Hepatocyte (in vitro differentiated cells): ENCODE measurements at regions not wholly inside any gene's neighbourhood (a gene's known extent, or its start where the extent isn't known, plus 50 kb on each side); places are given as distances from the start of the nearest gene placed in this dataset.

ENCODE experiments used
- DNase-seq: peaks from one replicate; pipeline ENCODE4 v3.0.0-alpha.2; 2016; ENCODE audit warnings: low spot score
- H2AFZ ChIP-seq: fragments of 200-600 bp; sonication (generic); 2 replicates; pipeline ENCODE4 v1.6.0; 2016; ENCODE audit warnings: antibody characterized with exemption, mild to moderate bottlenecking
- H3K27ac ChIP-seq: fragments of 200-600 bp; sonication (generic); 2 replicates; pipeline ENCODE4 v1.5.1; 2016; ENCODE audit warnings: mild to moderate bottlenecking
- H3K27me3 ChIP-seq: fragments of 200-600 bp; sonication (generic); 2 replicates; pipeline ENCODE4 v1.6.1; 2016
- H3K36me3 ChIP-seq: fragments of 200-600 bp; sonication (generic); replicated peaks from 2 replicates; pipeline ENCODE4 v1.5.1; 2016; ENCODE audit warnings: low read depth; ENCODE audit not compliant: insufficient read depth
- H3K4me1 ChIP-seq: fragments of 200-600 bp; sonication (generic); 2 replicates; pipeline ENCODE4 v1.5.1; 2016; ENCODE audit warnings: mild to moderate bottlenecking, moderate library complexity; ENCODE audit not compliant: insufficient read depth
- H3K4me2 ChIP-seq: fragments of 200-600 bp; sonication (generic); 2 replicates; pipeline ENCODE4 v1.6.0; 2016
- H3K4me3 ChIP-seq: fragments of 200-600 bp; sonication (generic); 2 replicates; pipeline ENCODE4 v1.5.1; 2016; ENCODE audit warnings: mild to moderate bottlenecking
- H3K79me2 ChIP-seq: fragments of 200-600 bp; sonication (generic); 2 replicates; pipeline ENCODE4 v1.6.0; 2017; ENCODE audit warnings: mild to moderate bottlenecking
- H3K9me2 ChIP-seq: fragments of 200-600 bp; sonication (generic); replicated peaks from 2 replicates; pipeline ENCODE4 v1.6.0; 2017; ENCODE audit warnings: mild to moderate bottlenecking; ENCODE audit not compliant: insufficient read depth
- H3K9me3 ChIP-seq: fragments of 200-600 bp; sonication (generic); 2 replicates; pipeline ENCODE4 v1.5.1; 2016; ENCODE audit warnings: low read depth, mild to moderate bottlenecking
- H4K20me1 ChIP-seq: fragments of 200-600 bp; sonication (generic); 2 replicates; pipeline ENCODE4 v1.6.0; 2016; ENCODE audit warnings: mild to moderate bottlenecking; ENCODE audit not compliant: insufficient read depth, poor library complexity, severe bottlenecking
- CTCF ChIP-seq: fragments of 200-600 bp; sonication (generic); IDR thresholded peaks from 2 replicates; pipeline ENCODE4 v1.5.1; 2016; ENCODE audit warnings: antibody characterized with exemption, mild to moderate bottlenecking; ENCODE audit not compliant: poor library complexity
- EZH2 ChIP-seq: fragments of 200-600 bp; sonication (generic); IDR thresholded peaks from 2 replicates; pipeline ENCODE4 v1.6.1; 2016; ENCODE audit warnings: antibody characterized with exemption, mild to moderate bottlenecking, borderline replicate concordance
- EZH2phosphoT487 ChIP-seq: fragments of 200-600 bp; sonication (generic); IDR thresholded peaks from one replicate; pipeline ENCODE4 v1.6.1; 2018; ENCODE audit warnings: antibody characterized with exemption, mild to moderate bottlenecking, low read depth, moderate library complexity; ENCODE audit not compliant: unreplicated experiment, severe bottlenecking
- WGBS: methylation state at CpG from one replicate; pipeline ENCODE4 v1.1.6; 2016; ENCODE audit warnings: low lambda C conversion rate; ENCODE audit errors: missing lambda C conversion rate; 5-methylcytosine and 5-hydroxymethylcytosine counted together

- Histone ChIP-seq H3K9me3 (no peaks in the 10 kb centered on the region), H3K4me3 (no peak overlapping the region), H3K9me2 (no peaks in the 10 kb centered on the region), H3K27me3 (no peaks in the 10 kb centered on the region), H3K27ac (no peak overlapping the region), H3K4me2 (no peak overlapping the region), H4K20me1 (no peaks in the 10 kb centered on the region), H3K36me3 (no peaks in the 10 kb centered on the region), H3K79me2 (no peaks in the 10 kb centered on the region), H3K4me1 (no peaks in the 10 kb centered on the region), H2AFZ (no peak overlapping the region)
- 84% methylated on average over 11 of the region's 14 CpGs for WGBS
- TF ChIP-seq CTCF (no peak), EZH2 (no peak)
- no peak for DNase-seq
These were observed 324.9 kb downstream of the UQCRFS1 start for GRCh38 chr19:28887920-28888618.

DNA sequence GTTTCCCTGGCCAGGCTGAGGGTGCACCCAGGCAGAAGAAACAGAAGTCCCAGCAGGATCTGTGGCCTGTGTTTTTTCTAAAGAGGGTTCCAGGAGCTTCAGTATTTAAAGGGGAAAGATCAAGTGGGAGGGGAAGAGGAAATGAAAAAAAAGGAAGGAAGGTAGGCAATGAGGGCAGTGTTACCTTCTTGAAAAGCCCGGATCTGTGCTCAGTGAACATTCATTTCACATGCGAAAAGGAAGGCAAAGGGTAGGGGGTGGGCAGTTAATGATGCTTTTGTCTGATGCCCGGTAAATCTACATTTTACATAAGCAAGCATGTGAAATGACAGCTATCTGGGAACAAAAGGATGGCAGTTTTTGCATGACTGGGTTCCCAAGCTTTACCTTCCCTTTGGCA lies 326.2 kb downstream of the UQCRFS1 start:
- WGBS = 52% methylated on average over 3 of the region's 3 CpGs
- Histone ChIP-seq H2AFZ (no peak overlapping the region), H3K9me2 (no peaks in the 10 kb centered on the region), H3K9me3 (no peaks in the 10 kb centered on the region), H4K20me1 (no peaks in the 10 kb centered on the region), H3K4me3 (no peak overlapping the region), H3K27me3 (no peaks in the 10 kb centered on the region), H3K79me2 (no peaks in the 10 kb centered on the region), H3K4me1 (no peaks in the 10 kb centered on the region), H3K27ac (no peak overlapping the region), H3K36me3 (no peaks in the 10 kb centered on the region), H3K4me2 (no peak overlapping the region)
- no peak for DNase-seq
- no peak for TF ChIP-seq CTCF
- no peak for TF ChIP-seq EZH2
- TF ChIP-seq EZH2phosphoT487 = no peak

GRCh38 chr19:28885965-28886364 lies 327.0 kb downstream of the UQCRFS1 start:
- H3K4me3 ChIP-seq = no peak overlapping the region
- no peak for DNase-seq
- no peaks in the 10 kb centered on the region for H3K36me3 ChIP-seq
- 58% methylated on average over 4 of the region's 4 CpGs for WGBS
- no peak for TF ChIP-seq EZH2
- TF ChIP-seq CTCF = no peak
- TF ChIP-seq EZH2phosphoT487 = no peak
- H4K20me1 ChIP-seq = no peaks in the 10 kb centered on the region
- H3K27ac ChIP-seq = no peak overlapping the region
- H2AFZ ChIP-seq = no peak overlapping the region
- H3K4me2 ChIP-seq = no peak overlapping the region
- no peaks in the 10 kb centered on the region for H3K4me1 ChIP-seq
- H3K79me2 ChIP-seq = no peaks in the 10 kb centered on the region
- no peaks in the 10 kb centered on the region for H3K9me2 ChIP-seq
- no peaks in the 10 kb centered on the region for H3K9me3 ChIP-seq
- H3K27me3 ChIP-seq = no peaks in the 10 kb centered on the region
